ENCODE measurements at regions not wholly inside any gene's neighbourhood (a gene's known extent, or its start where the extent isn't known, plus 50 kb on each side); places are given as distances from the start of the nearest gene placed in this dataset.

DNA sequence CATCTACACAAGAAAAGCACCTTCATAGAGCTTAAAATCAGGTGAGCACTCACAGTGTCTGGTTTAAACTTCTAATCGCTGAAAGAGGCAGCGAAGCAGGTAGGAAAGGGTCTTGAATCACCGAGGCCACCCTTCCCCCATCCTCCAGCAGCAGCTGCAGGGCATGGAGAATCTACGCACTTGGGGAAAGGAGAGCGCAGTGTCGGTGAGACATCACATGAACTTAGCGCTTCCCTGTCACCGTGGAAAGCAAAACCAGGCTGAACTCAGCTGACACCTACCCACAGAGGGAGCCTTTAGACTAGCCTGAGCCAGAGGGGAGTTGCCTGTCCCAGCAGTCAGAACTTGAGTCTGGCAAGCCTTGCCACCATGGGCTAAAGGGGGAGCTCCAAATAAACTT is 197.2 kb upstream of the ZFP42 start:
- TF ChIP-seq ZBTB7A (IDR thresholded peaks at IDR 0.05; ENCODE audit: low read depth), result no peak

DNA sequence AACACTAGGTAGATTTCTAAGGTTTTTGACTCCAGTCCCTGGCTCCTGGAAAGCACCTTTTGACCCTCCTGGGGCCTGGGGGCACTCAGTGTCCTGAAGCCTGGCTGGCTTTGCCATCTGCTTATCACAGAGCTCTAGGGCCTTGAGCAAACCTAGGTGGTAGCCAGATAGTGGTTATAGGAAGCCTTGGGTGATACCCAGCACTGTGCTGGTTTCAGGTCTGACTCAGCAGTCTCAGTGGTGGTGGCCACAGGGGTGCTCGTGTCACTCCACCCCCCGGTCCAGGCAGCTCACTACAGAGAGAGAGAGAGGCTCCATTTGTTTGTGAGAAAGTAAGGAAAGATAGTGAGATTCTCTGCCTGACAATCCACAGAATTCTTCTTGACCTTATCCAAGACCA is 195.8 kb upstream of the ZFP42 start:
- TF ChIP-seq EP300 (IDR thresholded peaks at IDR 0.05; ENCODE audit: borderline replicate concordance) (no peak), CEBPB (IDR thresholded peaks at IDR 0.05) (no peak), TCF12 (IDR thresholded peaks at IDR 0.05; ENCODE audit: low read depth) (no peak), NFIC (IDR thresholded peaks at IDR 0.05) (no peak), YY1 (IDR thresholded peaks at IDR 0.05; ENCODE audit: low read depth) (no peak), MAX (IDR thresholded peaks at IDR 0.05) (no peak), CREB1 (IDR thresholded peaks at IDR 0.05; ENCODE audit: low read depth) (no peak), EGR1 (IDR thresholded peaks at IDR 0.05) (no peak), TAF1 (IDR thresholded peaks at IDR 0.05; ENCODE audit: low read depth) (no peak), USF1 (IDR thresholded peaks at IDR 0.05) (no peak), RAD21 (IDR thresholded peaks at IDR 0.05; ENCODE audit: low read depth) (no peak), ZBTB7A (IDR thresholded peaks at IDR 0.05; ENCODE audit: low read depth) (no peak)

DNA sequence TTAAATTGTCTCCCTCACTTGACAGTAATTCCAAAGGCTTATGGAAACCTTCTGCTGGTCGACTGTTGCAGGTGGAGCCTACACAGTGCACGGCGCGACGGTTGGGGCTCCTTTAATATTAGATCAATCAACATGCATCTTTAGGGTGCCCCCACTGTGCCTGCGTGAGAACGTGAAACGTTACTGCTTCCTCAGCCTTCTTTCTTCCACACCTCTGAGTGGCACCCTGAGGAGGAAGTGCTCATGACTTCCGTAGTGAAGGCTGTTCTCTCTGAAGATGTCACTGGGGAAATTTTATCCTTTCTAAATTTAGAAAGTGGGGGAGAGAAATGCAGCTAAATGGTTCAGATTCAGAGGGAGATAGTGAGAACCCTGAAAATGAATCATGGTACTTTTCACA is 184.0 kb upstream of the ZFP42 start:
- no peak for TF ChIP-seq RAD21 (IDR thresholded peaks at IDR 0.05; ENCODE audit: low read depth)
- TF ChIP-seq TCF12 (IDR thresholded peaks at IDR 0.05; ENCODE audit: low read depth), result no peak
- TF ChIP-seq EP300 (IDR thresholded peaks at IDR 0.05; ENCODE audit: borderline replicate concordance), result no peak
- no peak for TF ChIP-seq FOXM1 (IDR thresholded peaks at IDR 0.05; ENCODE audit: borderline replicate concordance, low read depth)
- no peak for TF ChIP-seq ZBTB7A (IDR thresholded peaks at IDR 0.05; ENCODE audit: low read depth)
- TF ChIP-seq CREB1 (IDR thresholded peaks at IDR 0.05; ENCODE audit: low read depth), result no peak
- TF ChIP-seq USF1 (IDR thresholded peaks at IDR 0.05), result no peak

- TF ChIP-seq, protein P1, sequence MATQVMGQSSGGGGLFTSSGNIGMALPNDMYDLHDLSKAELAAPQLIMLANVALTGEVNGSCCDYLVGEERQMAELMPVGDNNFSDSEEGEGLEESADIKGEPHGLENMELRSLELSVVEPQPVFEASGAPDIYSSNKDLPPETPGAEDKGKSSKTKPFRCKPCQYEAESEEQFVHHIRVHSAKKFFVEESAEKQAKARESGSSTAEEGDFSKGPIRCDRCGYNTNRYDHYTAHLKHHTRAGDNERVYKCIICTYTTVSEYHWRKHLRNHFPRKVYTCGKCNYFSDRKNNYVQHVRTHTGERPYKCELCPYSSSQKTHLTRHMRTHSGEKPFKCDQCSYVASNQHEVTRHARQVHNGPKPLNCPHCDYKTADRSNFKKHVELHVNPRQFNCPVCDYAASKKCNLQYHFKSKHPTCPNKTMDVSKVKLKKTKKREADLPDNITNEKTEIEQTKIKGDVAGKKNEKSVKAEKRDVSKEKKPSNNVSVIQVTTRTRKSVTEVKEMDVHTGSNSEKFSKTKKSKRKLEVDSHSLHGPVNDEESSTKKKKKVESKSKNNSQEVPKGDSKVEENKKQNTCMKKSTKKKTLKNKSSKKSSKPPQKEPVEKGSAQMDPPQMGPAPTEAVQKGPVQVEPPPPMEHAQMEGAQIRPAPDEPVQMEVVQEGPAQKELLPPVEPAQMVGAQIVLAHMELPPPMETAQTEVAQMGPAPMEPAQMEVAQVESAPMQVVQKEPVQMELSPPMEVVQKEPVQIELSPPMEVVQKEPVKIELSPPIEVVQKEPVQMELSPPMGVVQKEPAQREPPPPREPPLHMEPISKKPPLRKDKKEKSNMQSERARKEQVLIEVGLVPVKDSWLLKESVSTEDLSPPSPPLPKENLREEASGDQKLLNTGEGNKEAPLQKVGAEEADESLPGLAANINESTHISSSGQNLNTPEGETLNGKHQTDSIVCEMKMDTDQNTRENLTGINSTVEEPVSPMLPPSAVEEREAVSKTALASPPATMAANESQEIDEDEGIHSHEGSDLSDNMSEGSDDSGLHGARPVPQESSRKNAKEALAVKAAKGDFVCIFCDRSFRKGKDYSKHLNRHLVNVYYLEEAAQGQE (IDR thresholded peaks at IDR 0.05; ENCODE audit: low read depth), result no peak
- no peak for TF ChIP-seq USF1 (IDR thresholded peaks at IDR 0.05)
- no peak for TF ChIP-seq EGR1 (IDR thresholded peaks at IDR 0.05)
- no peak for TF ChIP-seq NFIC (IDR thresholded peaks at IDR 0.05)
- TF ChIP-seq CEBPB (IDR thresholded peaks at IDR 0.05), result no peak
- no peak for TF ChIP-seq EP300 (IDR thresholded peaks at IDR 0.05; ENCODE audit: borderline replicate concordance)
- TF ChIP-seq FOXM1 (IDR thresholded peaks at IDR 0.05; ENCODE audit: borderline replicate concordance, low read depth), result no peak
- no peak for TF ChIP-seq TAF1 (IDR thresholded peaks at IDR 0.05; ENCODE audit: low read depth)
- TF ChIP-seq ZBTB7A (IDR thresholded peaks at IDR 0.05; ENCODE audit: low read depth), result no peak
- TF ChIP-seq CREB1 (IDR thresholded peaks at IDR 0.05; ENCODE audit: low read depth), result no peak
- TF ChIP-seq TCF12 (IDR thresholded peaks at IDR 0.05; ENCODE audit: low read depth), result no peak
- no peak for TF ChIP-seq TEAD4 (IDR thresholded peaks at IDR 0.05)
- TF ChIP-seq YY1 (IDR thresholded peaks at IDR 0.05; ENCODE audit: low read depth), result no peak
- TF ChIP-seq RAD21 (IDR thresholded peaks at IDR 0.05; ENCODE audit: low read depth), result no peak
Observed at GRCh38 chr4:187814737-187815465, 180.7 kb upstream of the ZFP42 start.

DNA sequence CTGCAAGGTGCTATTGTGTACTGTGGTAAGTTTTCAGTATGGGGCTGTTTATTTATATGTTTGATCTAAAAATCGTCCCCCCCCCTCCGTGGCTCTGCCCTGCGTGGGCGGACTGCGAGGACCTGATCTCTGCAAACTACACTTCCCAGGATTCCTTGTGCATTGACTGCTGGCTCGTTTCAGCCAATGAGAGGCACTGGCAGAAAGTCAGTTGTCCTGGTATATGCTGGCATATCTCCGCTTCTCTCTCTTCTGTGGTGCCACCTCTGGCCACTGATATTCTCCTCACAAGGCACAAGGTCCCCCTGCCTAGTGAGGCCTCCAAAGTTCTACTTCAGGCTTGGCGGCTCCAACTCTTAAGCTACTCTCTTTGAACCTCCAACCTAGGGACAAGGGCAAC is 168.8 kb upstream of the ZFP42 start:
- TF ChIP-seq MAX (IDR thresholded peaks at IDR 0.05), result no peak

- no peak for TF ChIP-seq CREB1 (IDR thresholded peaks at IDR 0.05; ENCODE audit: low read depth)
- TF ChIP-seq, protein P1 (IDR thresholded peaks at IDR 0.05; ENCODE audit: low read depth), result no peak
- TF ChIP-seq MAX (IDR thresholded peaks at IDR 0.05), result no peak
Observed at GRCh38 chr4:187827631-187828030, 167.9 kb upstream of the ZFP42 start.

Measured in Ishikawa (cell line).